ENCODE measurements at regions not wholly inside any gene's neighbourhood (a gene's known extent, or its start where the extent isn't known, plus 50 kb on each side); places are given as distances from the start of the nearest gene placed in this dataset.

DNA sequence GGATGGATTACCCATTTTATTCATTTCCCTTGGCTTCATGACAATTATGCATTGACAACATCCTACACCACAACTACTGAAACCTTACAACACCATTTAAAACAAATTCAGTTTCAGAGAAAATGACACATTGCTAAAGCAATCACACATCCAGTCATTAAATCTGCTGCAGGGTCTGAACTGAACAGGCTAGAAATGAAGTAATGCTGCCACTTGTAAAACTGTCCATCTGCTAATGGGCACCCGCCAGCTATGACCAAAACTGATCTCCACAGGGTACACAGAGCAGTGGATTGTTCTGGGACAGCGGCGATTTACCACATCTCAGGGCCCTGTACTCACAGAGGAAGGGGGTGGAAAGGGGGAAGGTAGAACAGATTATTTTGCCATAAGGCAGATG lies 172.9 kb upstream of the FBXL4 start:
- intact Hi-C loops (cut with micrococcal nuclease): no loop called here
- DNase-seq: no peak
- ChIA-PET CTCF (no interaction called here), POLR2A (ENCODE audit: unreplicated experiment) (no interaction called here)
- H3K4me3 ChIP-seq (ENCODE audit: low read length): no peak overlapping the region
- ATAC-seq: no peak
- no peak overlapping the region for H3K27ac ChIP-seq (ENCODE audit: low read length)
- H3K27me3 ChIP-seq (ENCODE audit: low read length): peaks cover 19% of the 10 kb centered on the region
- H3K9me2 ChIP-seq (replicated peaks; ENCODE audit: low read length): no peaks in the 10 kb centered on the region
- no peak overlapping the region for H3K4me2 ChIP-seq (ENCODE audit: low read length)
- no peak overlapping the region for H3K9ac ChIP-seq (ENCODE audit: low read length)
- H3F3A ChIP-seq (ENCODE audit: low read length, unreplicated experiment): no peaks in the 10 kb centered on the region
- TF ChIP-seq EZH2 (IDR thresholded peaks at IDR 0.05; ENCODE audit: low read length, unreplicated experiment): no peak
- no TSS peak for BruUV-seq (replicated peaks)
- H3K4me1 ChIP-seq (ENCODE audit: insufficient read depth, low read length): no peaks in the 10 kb centered on the region
- H3K79me2 ChIP-seq (ENCODE audit: low read length): no peaks in the 10 kb centered on the region
- H3K9me3 ChIP-seq (ENCODE audit: low read length): no peaks in the 10 kb centered on the region
- H4K20me1 ChIP-seq (ENCODE audit: low read length): no peaks in the 10 kb centered on the region
- no peaks in the 10 kb centered on the region for H3K36me3 ChIP-seq (ENCODE audit: low read depth, low read length)
- no peak overlapping the region for H2AFZ ChIP-seq (ENCODE audit: low read length)

DNA sequence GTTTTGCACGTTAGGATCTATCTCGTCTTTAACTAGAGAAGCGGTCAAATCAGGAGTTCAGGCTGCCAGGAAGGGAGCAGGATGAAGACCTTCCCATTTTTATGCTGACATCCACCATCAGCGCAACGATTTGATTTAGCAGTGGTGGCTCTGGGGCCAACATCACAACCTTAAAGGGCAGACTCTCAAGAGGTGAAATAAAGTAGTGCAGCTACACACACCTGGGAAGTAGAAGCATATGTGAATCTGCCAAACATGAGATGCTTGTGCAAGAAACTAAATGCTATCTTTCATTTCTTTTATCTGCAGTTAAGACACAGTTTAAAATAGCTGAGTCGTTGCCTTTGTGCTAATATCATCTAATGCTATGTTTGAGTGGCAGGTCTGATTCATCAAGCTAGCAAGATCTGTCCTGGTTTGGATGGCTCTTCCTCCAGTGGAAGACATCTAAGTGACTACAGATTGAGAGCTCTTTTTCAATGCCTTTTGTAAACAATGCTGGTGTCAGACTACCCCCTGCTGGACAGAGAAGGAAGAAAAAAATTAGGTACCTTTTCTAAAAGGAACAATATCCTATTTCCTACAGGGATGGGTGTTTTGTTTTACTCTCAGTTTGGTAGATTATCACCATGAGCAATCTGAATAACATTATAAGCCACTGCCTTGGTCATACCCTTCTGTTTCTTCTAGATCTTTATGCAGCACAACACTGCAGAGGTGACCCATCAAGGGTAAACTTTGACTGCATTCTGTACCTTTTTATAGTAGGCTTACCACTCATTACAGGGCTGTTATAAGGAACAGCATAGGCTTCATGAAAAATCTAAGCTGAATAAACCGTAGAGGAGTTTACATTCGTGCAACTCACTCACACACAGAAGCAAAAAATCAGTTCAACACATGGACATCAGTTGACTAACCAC lies 171.6 kb upstream of the FBXL4 start:
- H3K27me3 ChIP-seq (ENCODE audit: low read length): peaks cover 19% of the 10 kb centered on the region
- no peak for TF ChIP-seq EZH2 (IDR thresholded peaks at IDR 0.05; ENCODE audit: low read length, unreplicated experiment)
- TF ChIP-seq, protein P1, sequence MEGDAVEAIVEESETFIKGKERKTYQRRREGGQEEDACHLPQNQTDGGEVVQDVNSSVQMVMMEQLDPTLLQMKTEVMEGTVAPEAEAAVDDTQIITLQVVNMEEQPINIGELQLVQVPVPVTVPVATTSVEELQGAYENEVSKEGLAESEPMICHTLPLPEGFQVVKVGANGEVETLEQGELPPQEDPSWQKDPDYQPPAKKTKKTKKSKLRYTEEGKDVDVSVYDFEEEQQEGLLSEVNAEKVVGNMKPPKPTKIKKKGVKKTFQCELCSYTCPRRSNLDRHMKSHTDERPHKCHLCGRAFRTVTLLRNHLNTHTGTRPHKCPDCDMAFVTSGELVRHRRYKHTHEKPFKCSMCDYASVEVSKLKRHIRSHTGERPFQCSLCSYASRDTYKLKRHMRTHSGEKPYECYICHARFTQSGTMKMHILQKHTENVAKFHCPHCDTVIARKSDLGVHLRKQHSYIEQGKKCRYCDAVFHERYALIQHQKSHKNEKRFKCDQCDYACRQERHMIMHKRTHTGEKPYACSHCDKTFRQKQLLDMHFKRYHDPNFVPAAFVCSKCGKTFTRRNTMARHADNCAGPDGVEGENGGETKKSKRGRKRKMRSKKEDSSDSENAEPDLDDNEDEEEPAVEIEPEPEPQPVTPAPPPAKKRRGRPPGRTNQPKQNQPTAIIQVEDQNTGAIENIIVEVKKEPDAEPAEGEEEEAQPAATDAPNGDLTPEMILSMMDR (conservative IDR thresholded peaks at IDR 0.05; ENCODE audit: low read depth, low read length): peak; percentile 70
- H3K79me2 ChIP-seq (ENCODE audit: low read length): no peaks in the 10 kb centered on the region
- peak; percentile 65 for ATAC-seq
- ChIA-PET CTCF (interaction anchor here (0.6 to 0.8 kb wide), 6 partner anchors 26 to 1185 kb away, joined by 3 read pairs; no protein-coding TSS in a partner anchor), POLR2A (ENCODE audit: unreplicated experiment) (no interaction called here)
- H3F3A ChIP-seq (ENCODE audit: low read length, unreplicated experiment): no peaks in the 10 kb centered on the region
- no peak overlapping the region for H3K9ac ChIP-seq (ENCODE audit: low read length)
- no peak overlapping the region for H3K4me2 ChIP-seq (ENCODE audit: low read length)
- no peaks in the 10 kb centered on the region for H3K4me1 ChIP-seq (ENCODE audit: insufficient read depth, low read length)
- no peak overlapping the region for H2AFZ ChIP-seq (ENCODE audit: low read length)
- H3K27ac ChIP-seq (ENCODE audit: low read length): no peak overlapping the region
- intact Hi-C loops (cut with micrococcal nuclease): loop anchor here (1.0 kb wide), 3 partner anchors 273 to 1622 kb away; no protein-coding TSS in a partner anchor
- no peaks in the 10 kb centered on the region for H3K9me3 ChIP-seq (ENCODE audit: low read length)
- H3K4me3 ChIP-seq (ENCODE audit: low read length): no peak overlapping the region
- no peaks in the 10 kb centered on the region for H3K36me3 ChIP-seq (ENCODE audit: low read depth, low read length)
- no TSS peak for BruUV-seq (replicated peaks)
- H4K20me1 ChIP-seq (ENCODE audit: low read length): no peaks in the 10 kb centered on the region
- DNase-seq: peak; percentile 57
- H3K9me2 ChIP-seq (replicated peaks; ENCODE audit: low read length): no peaks in the 10 kb centered on the region

DNA sequence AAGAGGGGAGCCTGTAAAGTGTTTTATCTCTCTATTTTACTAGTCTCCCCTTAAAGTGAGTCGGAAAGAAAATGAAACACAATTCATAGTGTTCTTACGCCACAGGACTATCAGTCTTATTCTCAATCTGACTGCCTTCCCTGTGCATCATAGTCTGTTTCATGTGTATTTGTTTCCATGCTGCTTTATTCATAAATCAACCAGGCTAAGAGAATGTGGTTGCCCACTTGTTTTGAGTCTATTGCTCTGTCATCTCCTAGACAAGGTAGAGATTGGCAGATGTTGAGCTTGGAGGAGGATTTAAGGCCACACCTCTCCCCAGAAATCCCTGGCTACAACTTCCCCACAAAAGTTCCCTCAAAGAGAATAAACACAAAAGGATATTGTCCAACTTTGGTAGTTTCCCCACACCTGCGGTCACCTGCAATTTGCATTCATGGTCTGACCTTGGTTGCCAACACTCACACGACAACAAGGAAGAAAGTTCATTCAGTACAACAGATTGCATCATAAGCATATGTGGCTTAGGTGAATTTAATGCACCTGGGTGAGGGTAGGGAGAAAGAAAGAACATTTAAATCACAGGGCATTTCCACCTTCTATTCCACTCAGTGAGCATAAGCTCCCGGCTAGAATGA lies 167.1 kb upstream of the FBXL4 start:
- Histone ChIP-seq H3K79me2 (ENCODE audit: low read length) (no peaks in the 10 kb centered on the region), H3K9ac (ENCODE audit: low read length) (no peak overlapping the region), H3K4me2 (ENCODE audit: low read length) (no peak overlapping the region), H2AFZ (ENCODE audit: low read length) (no peak overlapping the region), H3K4me3 (ENCODE audit: low read length) (no peak overlapping the region), H3K27me3 (ENCODE audit: low read length) (peaks cover 47% of the 10 kb centered on the region), H3K9me3 (ENCODE audit: low read length) (no peaks in the 10 kb centered on the region), H3F3A (ENCODE audit: low read length, unreplicated experiment) (no peaks in the 10 kb centered on the region), H3K4me1 (ENCODE audit: insufficient read depth, low read length) (no peaks in the 10 kb centered on the region), H3K9me2 (replicated peaks; ENCODE audit: low read length) (no peaks in the 10 kb centered on the region), H3K36me3 (ENCODE audit: low read depth, low read length) (no peaks in the 10 kb centered on the region), H3K27ac (ENCODE audit: low read length) (no peak overlapping the region), H4K20me1 (ENCODE audit: low read length) (no peaks in the 10 kb centered on the region)
- DNase-seq (no peak), ATAC-seq (no peak)
- no peak for TF ChIP-seq EZH2 (IDR thresholded peaks at IDR 0.05; ENCODE audit: low read length, unreplicated experiment)
- no peak for TF ChIP-seq EZH2phosphoT487 (IDR thresholded peaks at IDR 0.05; ENCODE audit: borderline replicate concordance, low read length)
- TF ChIP-seq, protein P1 (conservative IDR thresholded peaks at IDR 0.05; ENCODE audit: low read depth, low read length): no peak
- ChIA-PET CTCF (no interaction called here), POLR2A (ENCODE audit: unreplicated experiment) (no interaction called here)
- no TSS peak for BruUV-seq (replicated peaks)
- intact Hi-C loops (cut with micrococcal nuclease): no loop called here
